Mucosa of stomach (tissue), 1 donor: ENCODE measurements at regions not wholly inside any gene's neighbourhood (a gene's known extent, or its start where the extent isn't known, plus 50 kb on each side); places are given as distances from the start of the nearest gene placed in this dataset.

ENCODE experiments used
- H3K27me3 ChIP-seq: one replicate; pipeline ENCODE4 v1.7.0; 2013; ENCODE audit warnings: mild to moderate bottlenecking, low read length; ENCODE audit not compliant: control insufficient read depth, insufficient read depth
- H3K36me3 ChIP-seq: one replicate; pipeline ENCODE4 v1.7.0; 2013; ENCODE audit warnings: low read length; ENCODE audit not compliant: control insufficient read depth, insufficient read depth
- H3K4me1 ChIP-seq: one replicate; pipeline ENCODE4 v1.7.0; 2013; ENCODE audit warnings: mild to moderate bottlenecking, low read length; ENCODE audit not compliant: control insufficient read depth, insufficient read depth
- H3K4me3 ChIP-seq: one replicate; pipeline ENCODE4 v1.7.0; 2013; ENCODE audit warnings: low read length
- H3K9ac ChIP-seq: one replicate; pipeline ENCODE4 v1.7.0; 2013; ENCODE audit warnings: mild to moderate bottlenecking, low read length, moderate library complexity
- H3K9me3 ChIP-seq: one replicate; pipeline ENCODE4 v1.7.0; 2013; ENCODE audit warnings: mild to moderate bottlenecking, low read length, moderate library complexity; ENCODE audit not compliant: control insufficient read depth
- donor health status: Pancreatic carcinoma.

- peaks cover 20% of the 10 kb centered on the region for H3K27me3 ChIP-seq
Observed at GRCh38 chr10:100612601-100613595, 77.2 kb downstream of the HIF1AN start.

GRCh38 chr10:100613846-100614245 is 78.1 kb downstream of the HIF1AN start:
- Histone ChIP-seq H3K9me3 (no peaks in the 10 kb centered on the region), H3K27me3 (peaks cover 20% of the 10 kb centered on the region), H3K36me3 (no peaks in the 10 kb centered on the region), H3K9ac (no peak overlapping the region), H3K4me1 (no peaks in the 10 kb centered on the region), H3K4me3 (no peak overlapping the region)

More at GRCh38 chr10:100612601-100613595, 77.2 kb downstream of the HIF1AN start:
- no peak overlapping the region for H3K4me3 ChIP-seq
- no peaks in the 10 kb centered on the region for H3K36me3 ChIP-seq
- H3K9ac ChIP-seq, result no peak overlapping the region
- no peaks in the 10 kb centered on the region for H3K4me1 ChIP-seq
- no peaks in the 10 kb centered on the region for H3K9me3 ChIP-seq

GRCh38 chr10:100614429-100615095 is 78.8 kb downstream of the HIF1AN start:
- Histone ChIP-seq H3K9ac (no peak overlapping the region), H3K36me3 (no peaks in the 10 kb centered on the region), H3K4me3 (no peak overlapping the region), H3K4me1 (no peaks in the 10 kb centered on the region), H3K27me3 (peaks cover 20% of the 10 kb centered on the region), H3K9me3 (no peaks in the 10 kb centered on the region)

GRCh38 chr10:100615241-100615640 is 79.5 kb downstream of the HIF1AN start:
- Histone ChIP-seq H3K36me3 (no peaks in the 10 kb centered on the region), H3K27me3 (peaks cover 21% of the 10 kb centered on the region), H3K9ac (no peak overlapping the region), H3K9me3 (no peaks in the 10 kb centered on the region), H3K4me1 (no peaks in the 10 kb centered on the region), H3K4me3 (no peak overlapping the region)

GRCh38 chr10:100615908-100616307 is 80.2 kb downstream of the HIF1AN start:
- no peak overlapping the region for H3K9ac ChIP-seq
- H3K4me3 ChIP-seq, result no peak overlapping the region
- peaks cover 28% of the 10 kb centered on the region for H3K27me3 ChIP-seq

GRCh38 chr10:100618091-100618615 is 82.4 kb downstream of the HIF1AN start:
- Histone ChIP-seq H3K9me3 (no peaks in the 10 kb centered on the region), H3K36me3 (no peaks in the 10 kb centered on the region), H3K4me1 (no peaks in the 10 kb centered on the region), H3K4me3 (no peak overlapping the region), H3K9ac (no peak overlapping the region), H3K27me3 (peaks cover 42% of the 10 kb centered on the region)

More at GRCh38 chr10:100615908-100616307, 80.2 kb downstream of the HIF1AN start:
- no peaks in the 10 kb centered on the region for H3K36me3 ChIP-seq
- H3K4me1 ChIP-seq, result no peaks in the 10 kb centered on the region
- no peaks in the 10 kb centered on the region for H3K9me3 ChIP-seq

GRCh38 chr10:100618632-100619255 is 83.0 kb downstream of the HIF1AN start:
- H3K27me3 ChIP-seq, result peaks cover 44% of the 10 kb centered on the region

GRCh38 chr10:100620087-100620835 is 84.5 kb downstream of the HIF1AN start:
- no peaks in the 10 kb centered on the region for H3K4me1 ChIP-seq
- H3K27me3 ChIP-seq, result peaks cover 53% of the 10 kb centered on the region
- no peaks in the 10 kb centered on the region for H3K9me3 ChIP-seq
- no peak overlapping the region for H3K4me3 ChIP-seq
- no peak overlapping the region for H3K9ac ChIP-seq
- H3K36me3 ChIP-seq, result no peaks in the 10 kb centered on the region

More at GRCh38 chr10:100618632-100619255, 83.0 kb downstream of the HIF1AN start:
- Histone ChIP-seq H3K9me3 (no peaks in the 10 kb centered on the region), H3K36me3 (no peaks in the 10 kb centered on the region), H3K4me1 (no peaks in the 10 kb centered on the region), H3K4me3 (no peak overlapping the region), H3K9ac (no peak overlapping the region)

GRCh38 chr10:100621360-100622205 is 85.8 kb downstream of the HIF1AN start:
- no peaks in the 10 kb centered on the region for H3K4me1 ChIP-seq
- no peak overlapping the region for H3K9ac ChIP-seq
- no peaks in the 10 kb centered on the region for H3K36me3 ChIP-seq
- no peaks in the 10 kb centered on the region for H3K9me3 ChIP-seq
- no peak overlapping the region for H3K4me3 ChIP-seq
- peaks cover 59% of the 10 kb centered on the region for H3K27me3 ChIP-seq

- peaks cover 48% of the 10 kb centered on the region for H3K27me3 ChIP-seq
Observed at GRCh38 chr10:100622946-100623345, 87.2 kb downstream of the HIF1AN start.

More at GRCh38 chr10:100622946-100623345, 87.2 kb downstream of the HIF1AN start:
- Histone ChIP-seq H3K9me3 (no peaks in the 10 kb centered on the region), H3K36me3 (no peaks in the 10 kb centered on the region), H3K9ac (no peak overlapping the region), H3K4me3 (no peak overlapping the region), H3K4me1 (no peaks in the 10 kb centered on the region)
